SK-N-SH (cell line): ENCODE measurements at regions not wholly inside any gene's neighbourhood (a gene's known extent, or its start where the extent isn't known, plus 50 kb on each side); places are given as distances from the start of the nearest gene placed in this dataset.

Source experiments
- CTCF ChIA-PET: fragments of 300-600, 350-600 bp; formaldehyde crosslinking; extraction: SDS; loops from one replicate; lab custom pipeline; 2021; lab: Yijun Ruan, JAX
- POLR2A ChIA-PET: fragments of 350-600 bp; sonication (Branson Sonifier 250); formaldehyde crosslinking; extraction: SDS; loops from one replicate; lab custom pipeline; 2020; ENCODE audit warnings: antibody characterized with exemption, inconsistent platforms; lab: Yijun Ruan, JAX
- DNase-seq: peaks from one replicate; pipeline ENCODE4 v3.0.0; 2012
- H2AFZ ChIP-seq: fragments of 200-600 bp; sonication (generic); 2 replicates; pipeline ENCODE4 v1.8.1; 2016; ENCODE audit warnings: antibody characterized with exemption, mild to moderate bottlenecking, low read depth
- H3F3A ChIP-seq: fragments of 200-600 bp; sonication (generic); replicated peaks from 2 replicates; pipeline ENCODE3; 2016; ENCODE audit warnings: antibody characterized with exemption, mild to moderate bottlenecking; ENCODE audit not compliant: insufficient read depth
- H3K27ac ChIP-seq, 2 experiments: fragments of 200-500 bp in 1 of 2; fragments of 200-600 bp in 1 of 2; sonication (Bioruptor generic) in 1 of 2; sonication (generic), shearing (Covaris generic) in 1 of 2; 2 replicates each; pipeline versions ENCODE4 v1.5.1 to v1.6.1; 2014 to 2016; ENCODE audit warnings: low read depth in 2 of 2, inconsistent platforms in 1 of 2, low read length in 1 of 2, mild to moderate bottlenecking in 1 of 2, mixed read lengths in 1 of 2
- H3K27me3 ChIP-seq: fragments of 200-600 bp; sonication (generic), shearing (Covaris generic); 2 replicates; pipeline ENCODE4 v1.6.1; 2016; ENCODE audit warnings: mixed run types; ENCODE audit not compliant: insufficient read depth
- H3K36me3 ChIP-seq, 2 experiments: fragments of 200-500 bp in 1 of 2; fragments of 200-600 bp in 1 of 2; sonication (Bioruptor generic) in 1 of 2; sonication (generic) in 1 of 2; replicated peaks in 1 of 2; 2 replicates each; pipeline versions ENCODE3 to v1.5.1; 2014 to 2016; ENCODE audit warnings: low read length in 1 of 2, mild to moderate bottlenecking in 1 of 2; ENCODE audit not compliant: insufficient read depth in 2 of 2, control insufficient read depth in 1 of 2
- H3K4me1 ChIP-seq, 2 experiments: fragments of 200-500 bp in 1 of 2; fragments of 200-600 bp in 1 of 2; sonication (Bioruptor generic) in 1 of 2; sonication (generic), shearing (Covaris generic) in 1 of 2; 2 replicates each; pipeline versions ENCODE4 v1.5.1 to v1.6.1; 2014 to 2016; ENCODE audit warnings: low read depth in 1 of 2, low read length in 1 of 2, mixed run types in 1 of 2; ENCODE audit not compliant: insufficient read depth in 2 of 2, control insufficient read depth in 1 of 2
- H3K4me2 ChIP-seq: fragments of 200-600 bp; sonication (generic), shearing (Covaris generic); 2 replicates; pipeline ENCODE4 v1.6.1; 2017; ENCODE audit warnings: mixed run types
- H3K4me3 ChIP-seq, 2 experiments: fragments of 200-500 bp in 1 of 2; fragments of 200-600 bp in 1 of 2; sonication (Bioruptor generic) in 1 of 2; sonication (generic), shearing (Covaris generic) in 1 of 2; 2 replicates each; pipeline versions ENCODE4 v1.5.1 to v1.8.1; 2014 to 2016; ENCODE audit warnings: low read depth in 2 of 2, inconsistent platforms in 1 of 2, low read length in 1 of 2, mild to moderate bottlenecking in 1 of 2, mixed read lengths in 1 of 2, moderate library complexity in 1 of 2
- H3K79me2 ChIP-seq: fragments of 200-600 bp; sonication (generic); 2 replicates; pipeline ENCODE4 v1.8.1; 2017; ENCODE audit warnings: mild to moderate bottlenecking; ENCODE audit not compliant: insufficient read depth
- H3K9ac ChIP-seq: fragments of 200-600 bp; sonication (generic); 2 replicates; pipeline ENCODE4 v1.6.1; 2017; ENCODE audit warnings: mixed run types
- H3K9me2 ChIP-seq: fragments of 200-600 bp; sonication (generic); 2 replicates; pipeline ENCODE4 v1.6.1; 2017; ENCODE audit warnings: mixed run types
- H3K9me3 ChIP-seq: fragments of 200-600 bp; sonication (generic); 2 replicates; pipeline ENCODE4 v1.6.1; 2017; ENCODE audit warnings: mixed run types, mild to moderate bottlenecking, moderate library complexity
- H4K20me1 ChIP-seq: fragments of 200-600 bp; sonication (generic); 2 replicates; pipeline ENCODE4 v1.6.1; 2017; ENCODE audit warnings: mild to moderate bottlenecking, mixed run types; ENCODE audit not compliant: insufficient read depth
- CTCF ChIP-seq: fragments of 200-600 bp; sonication (generic); IDR thresholded peaks from 2 replicates; pipeline ENCODE4 v1.6.1; 2017; ENCODE audit warnings: antibody characterized with exemption, mild to moderate bottlenecking, moderate library complexity
- GATA2 ChIP-seq: sonication (generic); formaldehyde crosslinking; IDR thresholded peaks from 2 replicates; pipeline ENCODE4 v1.5.0; 2020; ENCODE audit warnings: mild to moderate bottlenecking, missing genetic modification reagents
- IRF3 ChIP-seq: fragments of 150-350 bp; IDR thresholded peaks from 2 replicates; pipeline ENCODE4 v1.6.1; 2016; ENCODE audit warnings: mild to moderate bottlenecking, low read depth, low read length
- MXI1 ChIP-seq: IDR thresholded peaks from 2 replicates; pipeline ENCODE4 v1.6.1; 2012; ENCODE audit warnings: mild to moderate bottlenecking, low read depth, low read length, improper control_type of control experiment
- NRF1 ChIP-seq: IDR thresholded peaks from 2 replicates; pipeline ENCODE4 v1.6.1; 2012; ENCODE audit warnings: low read depth, mild to moderate bottlenecking, low read length
- PBX3 ChIP-seq: IDR thresholded peaks from 2 replicates; pipeline ENCODE4; 2012
- POLR2AphosphoS5 ChIP-seq: IDR thresholded peaks from 2 replicates; pipeline ENCODE4 v1.6.1; 2012; ENCODE audit warnings: low read depth, low read length
- REST ChIP-seq: IDR thresholded peaks from 2 replicates; pipeline ENCODE4 v1.6.1; 2012; ENCODE audit warnings: mild to moderate bottlenecking, low read depth, low read length, moderate library complexity
- RFX5 ChIP-seq: IDR thresholded peaks from 2 replicates; pipeline ENCODE4 v1.6.1; 2012; ENCODE audit warnings: mild to moderate bottlenecking, improper control_type of control experiment, low read length
- RXRA ChIP-seq: IDR thresholded peaks from 2 replicates; pipeline ENCODE4 v1.4.0; 2012; ENCODE audit warnings: low read depth, mild to moderate bottlenecking, borderline replicate concordance
- USF1 ChIP-seq: IDR thresholded peaks from 2 replicates; pipeline ENCODE4 v1.4.0; 2012; ENCODE audit warnings: low read depth, borderline replicate concordance
- ZBTB33 ChIP-seq: IDR thresholded peaks from 2 replicates; pipeline ENCODE4 v1.4.0; 2012; ENCODE audit warnings: low read depth, borderline replicate concordance
- WGBS: methylation state at CpG from one replicate; pipeline ENCODE4 v1.1.6; 2017; ENCODE audit warnings: low lambda C conversion rate; 5-methylcytosine and 5-hydroxymethylcytosine counted together

- TF ChIP-seq REST (no peak), IRF3 (no peak), CTCF (no peak), RXRA (no peak), USF1 (no peak)
Observed at GRCh38 chr2:51484605-51485004, 452.7 kb upstream of the NRXN1 start (continued).

GRCh38 chr2:51483720-51484119 lies 451.8 kb upstream of the NRXN1 start:
- Histone ChIP-seq H3K4me2 (no peak overlapping the region), H3K9me2 (no peaks in the 10 kb centered on the region), H4K20me1 (no peaks in the 10 kb centered on the region), H2AFZ (no peak overlapping the region), H3K4me1 (no peaks in the 10 kb centered on the region), H3K9ac (no peak overlapping the region), H3K36me3 (no peaks in the 10 kb centered on the region), H3F3A (no peaks in the 10 kb centered on the region), H3K27ac (no peak overlapping the region), H3K79me2 (no peaks in the 10 kb centered on the region), H3K9me3 (no peaks in the 10 kb centered on the region), H3K27me3 (no peaks in the 10 kb centered on the region), H3K4me3 (no peak overlapping the region)
- POLR2A ChIA-PET, result no interaction called here
- CTCF ChIA-PET, result interaction anchor here (0.9 kb wide), 1 partner anchor 10 kb away, joined by 3 read pairs; no protein-coding TSS in a partner anchor
- no peak for DNase-seq
- 8% methylated on average over 1 of the region's 1 CpG for WGBS
- TF ChIP-seq REST (no peak), NRF1 (no peak), CTCF (no peak), RFX5 (no peak), MXI1 (no peak), GATA2 (no peak), PBX3 (no peak), POLR2AphosphoS5 (no peak), ZBTB33 (no peak)
